Stomach (tissue), 8 donors: ENCODE measurements at regions not wholly inside any gene's neighbourhood (a gene's known extent, or its start where the extent isn't known, plus 50 kb on each side); places are given as distances from the start of the nearest gene placed in this dataset.
A peak's percentile ranks its signal among the peaks of the same experiment; 100 is the strongest.

ENCODE experiments used
- DNase-seq, 2 donors: peaks; one replicate each; pipeline versions ENCODE4 v3.0.0 to v3.0.0-alpha.2; 2013 to 2019
- H3K27ac ChIP-seq, 5 donors: fragments of 200-600 bp in 4 of 5; sonication (generic) in 4 of 5; one replicate each; pipeline ENCODE4 v1.5.1; 2013 to 2019; ENCODE audit warnings: mild to moderate bottlenecking in 1 of 5, moderate library complexity in 1 of 5
- H3K27me3 ChIP-seq, 3 donors: fragments of 200-600 bp; sonication (generic); one replicate each; pipeline ENCODE4 v1.5.1; 2017 to 2019; ENCODE audit warnings: mixed run types in 1 of 3
- H3K36me3 ChIP-seq, 4 donors: fragments of 200-600 bp; sonication (generic); 1 replicate in 3 of 4; 2 replicates in 1 of 4; pipeline ENCODE4 v1.5.1; 2016 to 2019
- H3K4me1 ChIP-seq, 4 donors: fragments of 200-600 bp; sonication (generic); one replicate each; pipeline ENCODE4 v1.5.1; 2016 to 2019
- H3K4me3 ChIP-seq, 4 donors: fragments of 200-600 bp; sonication (generic) in 3 of 4; one replicate each; pipeline ENCODE4 v1.5.1; 2016 to 2019; ENCODE audit warnings: mild to moderate bottlenecking in 1 of 4
- H3K9me3 ChIP-seq, 4 donors: fragments of 200-600 bp; sonication (generic); one replicate each; pipeline ENCODE4 v1.5.1; 2016 to 2019
- EP300 ChIP-seq: sonication (generic); formaldehyde crosslinking; IDR thresholded peaks from one replicate; pipeline ENCODE4 v1.6.1; 2017; ENCODE audit warnings: antibody characterized with exemption
- POLR2A ChIP-seq, 4 donors: fragments of 450-650 bp; IDR thresholded peaks; one replicate each; pipeline ENCODE4 v1.6.1; 2016; ENCODE audit warnings: antibody characterized with exemption in 4 of 4, control low read depth in 2 of 4, mild to moderate bottlenecking in 1 of 4, moderate library complexity in 1 of 4
- POLR2AphosphoS5 ChIP-seq, 3 donors: sonication (generic); formaldehyde crosslinking; IDR thresholded peaks; one replicate each; pipeline ENCODE4 v1.6.1; 2016; ENCODE audit warnings: antibody characterized with exemption in 3 of 3
- WGBS, 5 donors: extraction: QIAGEN DNeasy Blood & Tissue Kit in 3 of 5; methylation state at CpG; one replicate each; pipeline versions ENCODE4 v1.1.5 to v1.1.7; 2013 to 2018; 5-methylcytosine and 5-hydroxymethylcytosine counted together
- intact Hi-C: fragments of 100-400 bp; cut with DNase I; formaldehyde crosslinking; loops from one replicate; pipeline ENCODE4 v1.15.1; 2023; ENCODE audit warnings: low total_unique reads
- TF ChIP-seq, protein P1 (sequence below), 7 experiments: fragments of 450-650 bp in 4 of 7; fragments of 200-600 bp in 3 of 7; sonication (generic) in 3 of 7; IDR thresholded peaks; one replicate each; pipeline ENCODE4 v1.5.1; 2016 to 2019; ENCODE audit warnings: antibody characterized with exemption in 7 of 7, control low read depth in 2 of 7, mild to moderate bottlenecking in 1 of 7
- donor health status: healthy with polysubstance abuse.
- donor health status: Bipolar disorder and iron deficiency.
- donor health status: healthy.

GRCh38 chr6:906920-907319 lies 214.0 kb upstream of the EXOC2 start:
- TF ChIP-seq POLR2A (IDR thresholded peaks at IDR 0.05) (no peak), EP300 (no peak)
- H3K27me3 ChIP-seq, result peaks cover 0 to 7% (median 0%) of the 10 kb centered on the region in 3 donors
- WGBS, 5 donors, result 84 to 93% (median 89%) methylated on average over 11 of the region's 11 CpGs
- peaks cover 4 to 8% (median 6%) of the 10 kb centered on the region in 4 donors for H3K4me1 ChIP-seq
- H3K9me3 ChIP-seq, result no peaks in the 10 kb centered on the region
- H3K27ac ChIP-seq, result no peak overlapping the region
- H3K36me3 ChIP-seq, result no peaks in the 10 kb centered on the region
- intact Hi-C loops, result no loop called here
- H3K4me3 ChIP-seq, result no peak overlapping the region
- no peak for DNase-seq

- TF ChIP-seq EP300, result no peak
- no peak for TF ChIP-seq POLR2AphosphoS5 (IDR thresholded peaks at IDR 0.05)
- TF ChIP-seq, protein P1, sequence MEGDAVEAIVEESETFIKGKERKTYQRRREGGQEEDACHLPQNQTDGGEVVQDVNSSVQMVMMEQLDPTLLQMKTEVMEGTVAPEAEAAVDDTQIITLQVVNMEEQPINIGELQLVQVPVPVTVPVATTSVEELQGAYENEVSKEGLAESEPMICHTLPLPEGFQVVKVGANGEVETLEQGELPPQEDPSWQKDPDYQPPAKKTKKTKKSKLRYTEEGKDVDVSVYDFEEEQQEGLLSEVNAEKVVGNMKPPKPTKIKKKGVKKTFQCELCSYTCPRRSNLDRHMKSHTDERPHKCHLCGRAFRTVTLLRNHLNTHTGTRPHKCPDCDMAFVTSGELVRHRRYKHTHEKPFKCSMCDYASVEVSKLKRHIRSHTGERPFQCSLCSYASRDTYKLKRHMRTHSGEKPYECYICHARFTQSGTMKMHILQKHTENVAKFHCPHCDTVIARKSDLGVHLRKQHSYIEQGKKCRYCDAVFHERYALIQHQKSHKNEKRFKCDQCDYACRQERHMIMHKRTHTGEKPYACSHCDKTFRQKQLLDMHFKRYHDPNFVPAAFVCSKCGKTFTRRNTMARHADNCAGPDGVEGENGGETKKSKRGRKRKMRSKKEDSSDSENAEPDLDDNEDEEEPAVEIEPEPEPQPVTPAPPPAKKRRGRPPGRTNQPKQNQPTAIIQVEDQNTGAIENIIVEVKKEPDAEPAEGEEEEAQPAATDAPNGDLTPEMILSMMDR (IDR thresholded peaks at IDR 0.05), result no peak
- no peak for TF ChIP-seq POLR2A (IDR thresholded peaks at IDR 0.05)
- Histone ChIP-seq H3K36me3 (no peaks in the 10 kb centered on the region), H3K27me3 (no peaks in the 10 kb centered on the region), H3K4me3 (no peak overlapping the region), H3K9me3 (no peaks in the 10 kb centered on the region), H3K4me1 (peaks cover 8 to 21% (median 15%) of the 10 kb centered on the region in 4 donors), H3K27ac (no peak overlapping the region)
- intact Hi-C loops, result no loop called here
- no peak for DNase-seq
Observed at GRCh38 chr6:905556-905955, 212.6 kb upstream of the EXOC2 start.

GRCh38 chr6:904994-905393 lies 212.1 kb upstream of the EXOC2 start:
- TF ChIP-seq, protein P1 (IDR thresholded peaks at IDR 0.05), result no peak
- no peak for TF ChIP-seq POLR2AphosphoS5 (IDR thresholded peaks at IDR 0.05)
- no peak for TF ChIP-seq EP300
- no peak for TF ChIP-seq POLR2A (IDR thresholded peaks at IDR 0.05)
- DNase-seq, result no peak
- no peak overlapping the region for H3K4me3 ChIP-seq
- intact Hi-C loops, result no loop called here
- H3K4me1 ChIP-seq, result peaks cover 8 to 21% (median 15%) of the 10 kb centered on the region in 4 donors
- H3K27ac ChIP-seq, result no peak overlapping the region
- H3K27me3 ChIP-seq, result no peaks in the 10 kb centered on the region
- H3K9me3 ChIP-seq, result no peaks in the 10 kb centered on the region
- no peaks in the 10 kb centered on the region for H3K36me3 ChIP-seq

DNA sequence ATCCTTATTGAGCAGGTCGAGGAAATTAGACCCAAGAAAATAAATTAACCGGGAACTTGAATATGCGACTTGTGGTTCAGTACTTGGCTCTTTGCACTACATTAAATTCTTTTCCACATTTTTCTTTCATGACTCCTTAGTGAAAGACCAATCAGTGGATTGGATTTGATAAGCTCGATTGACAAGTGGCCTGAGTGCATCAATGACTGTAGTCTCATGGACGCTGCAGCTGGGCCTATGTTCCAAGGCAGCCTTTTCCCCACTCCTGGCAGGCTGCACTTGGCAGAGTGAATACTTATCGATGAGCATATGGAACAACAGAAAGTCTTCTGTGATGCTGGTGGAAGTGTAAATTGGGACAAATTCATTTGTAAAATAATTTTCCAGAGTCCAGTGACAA lies 210.8 kb upstream of the EXOC2 start:
- no peak for DNase-seq
- 58 to 78% (median 75%) methylated on average over 6 of the region's 6 CpGs for WGBS, 5 donors
- peaks cover 8 to 21% (median 15%) of the 10 kb centered on the region in 4 donors for H3K4me1 ChIP-seq
- TF ChIP-seq POLR2AphosphoS5 (IDR thresholded peaks at IDR 0.05), result no peak
- TF ChIP-seq, protein P1 (IDR thresholded peaks at IDR 0.05), result no peak
- no peak for TF ChIP-seq POLR2A (IDR thresholded peaks at IDR 0.05)
- TF ChIP-seq EP300, result no peak
- H3K27ac ChIP-seq, result no peak overlapping the region
- no peaks in the 10 kb centered on the region for H3K36me3 ChIP-seq
- intact Hi-C loops, result no loop called here
- no peaks in the 10 kb centered on the region for H3K27me3 ChIP-seq
- H3K9me3 ChIP-seq, result no peaks in the 10 kb centered on the region
- no peak overlapping the region for H3K4me3 ChIP-seq

GRCh38 chr6:901696-902460 lies 208.9 kb upstream of the EXOC2 start:
- 19 to 33% (median 24%) methylated on average over 9 of the region's 9 CpGs for WGBS, 5 donors

More at GRCh38 chr6:901696-902460, 208.9 kb upstream of the EXOC2 start:
- Histone ChIP-seq H3K4me3 (no peak overlapping the region), H3K4me1 (peaks cover 8 to 21% (median 15%) of the 10 kb centered on the region in 4 donors), H3K36me3 (no peaks in the 10 kb centered on the region), H3K9me3 (no peaks in the 10 kb centered on the region), H3K27ac (peak overlapping the region in 1 of 5 donors; percentile 47), H3K27me3 (no peaks in the 10 kb centered on the region)
- DNase-seq, result peak; percentile 34 to 36
- intact Hi-C loops, result no loop called here
- TF ChIP-seq, protein P1 (IDR thresholded peaks at IDR 0.05), result no peak
- TF ChIP-seq POLR2AphosphoS5 (IDR thresholded peaks at IDR 0.05) (no peak), EP300 (no peak), POLR2A (IDR thresholded peaks at IDR 0.05) (no peak)
